ENCODE measurements at regions not wholly inside any gene's neighbourhood (a gene's known extent, or its start where the extent isn't known, plus 50 kb on each side); places are given as distances from the start of the nearest gene placed in this dataset.

- no peak for DNase-seq
Observed at GRCh38 chr16:73170612-73171038, 122.7 kb upstream of the ZFHX3 start.

- DNase-seq = no peak
Observed at GRCh38 chr16:73166947-73167550, 119.1 kb upstream of the ZFHX3 start.

- DNase-seq = no peak
Observed at GRCh38 chr16:73166441-73166851, 118.5 kb upstream of the ZFHX3 start.

GRCh38 chr16:73163238-73163815, 115.4 kb upstream of the ZFHX3 start:
- no peak for DNase-seq

GRCh38 chr16:73161977-73162376, 114.0 kb upstream of the ZFHX3 start:
- no peak for DNase-seq

GRCh38 chr16:73159296-73159695, 111.4 kb upstream of the ZFHX3 start:
- DNase-seq = no peak

GRCh38 chr16:73157861-73158260, 109.9 kb upstream of the ZFHX3 start:
- no peak for DNase-seq

- DNase-seq = no peak
Observed at GRCh38 chr16:73154063-73154870, 106.3 kb upstream of the ZFHX3 start.

GRCh38 chr16:73152386-73153125, 104.6 kb upstream of the ZFHX3 start:
- no peak for DNase-seq

GRCh38 chr16:73151941-73152340, 104.0 kb upstream of the ZFHX3 start:
- no peak for DNase-seq

GRCh38 chr16:73151225-73151624, 103.3 kb upstream of the ZFHX3 start:
- DNase-seq = no peak

- no peak for DNase-seq
Observed at GRCh38 chr16:73150786-73151185, 102.9 kb upstream of the ZFHX3 start.

- DNase-seq = no peak
Observed at GRCh38 chr16:73149334-73149733, 101.4 kb upstream of the ZFHX3 start.

- no peak for DNase-seq
Observed at GRCh38 chr16:73147958-73148357, 100.0 kb upstream of the ZFHX3 start.

GRCh38 chr16:73145166-73145880, 97.4 kb upstream of the ZFHX3 start:
- DNase-seq = no peak

GRCh38 chr16:73143576-73144422, 95.9 kb upstream of the ZFHX3 start:
- no peak for DNase-seq

GRCh38 chr16:73143002-73143401, 95.1 kb upstream of the ZFHX3 start:
- no peak for DNase-seq

- no peak for DNase-seq
Observed at GRCh38 chr16:73142053-73142854, 94.3 kb upstream of the ZFHX3 start.

GRCh38 chr16:73140929-73141328, 93.0 kb upstream of the ZFHX3 start:
- DNase-seq = no peak

- DNase-seq = no peak
Observed at GRCh38 chr16:73131156-73131862, 83.4 kb upstream of the ZFHX3 start.
